Central memory CD8-positive, alpha-beta T cell (primary cell): ENCODE measurements at regions not wholly inside any gene's neighbourhood (a gene's known extent, or its start where the extent isn't known, plus 50 kb on each side); places are given as distances from the start of the nearest gene placed in this dataset.
A peak's percentile ranks its signal among the peaks of the same experiment; 100 is the strongest.
"Not testable (repeated sequence)": the region's sequence is repeated elsewhere in the genome, so short reads cannot be mapped to it uniquely, and the experiment has no call there.

ENCODE experiments used
- ATAC-seq: fragments of 150-1000 bp; cut with Tn5 transposase; replicated peaks from 2 replicates; pipeline ENCODE4 v1.10.0; 2022; ENCODE audit warnings: mild to moderate bottlenecking, moderate FRiP score, moderate number of reproducible peaks; ENCODE audit not compliant: poor library complexity, severe bottlenecking; ENCODE audit errors: extremely low read depth
- DNase-seq, 2 donors: peaks; one replicate each; pipeline ENCODE4 v3.0.0; 2021; ENCODE audit warnings: low spot score in 2 of 2
- H3K27ac Mint-ChIP-seq: one replicate; pipeline ENCODE4 v1.8.0; 2022; ENCODE audit warnings: low read depth, mild to moderate bottlenecking, moderate library complexity, mixed read lengths
- H3K27me3 Mint-ChIP-seq: one replicate; pipeline ENCODE4 v1.8.0; 2022; ENCODE audit warnings: mixed read lengths
- H3K36me3 Mint-ChIP-seq: one replicate; pipeline ENCODE4 v1.8.0; 2022; ENCODE audit warnings: mild to moderate bottlenecking, moderate library complexity, mixed read lengths; ENCODE audit not compliant: insufficient read depth
- H3K4me1 Mint-ChIP-seq: one replicate; pipeline ENCODE4 v1.8.0; 2022; ENCODE audit warnings: mixed read lengths
- H3K4me3 Mint-ChIP-seq: one replicate; pipeline ENCODE4 v1.8.0; 2022; ENCODE audit warnings: mild to moderate bottlenecking, moderate library complexity, mixed read lengths
- H3K9me3 Mint-ChIP-seq: one replicate; pipeline ENCODE4 v1.8.0; 2022; ENCODE audit warnings: mixed read lengths

- Mint-ChIP-seq H3K27ac (no peak overlapping the region), H3K36me3 (no peaks in the 10 kb centered on the region), H3K9me3 (no peaks in the 10 kb centered on the region), H3K27me3 (no peaks in the 10 kb centered on the region), H3K4me3 (no peak overlapping the region), H3K4me1 (no peaks in the 10 kb centered on the region)
- DNase-seq (no peak), ATAC-seq (no peak)
Measured at GRCh38 chr3:153357436-153357835, 195.4 kb downstream of the RAP2B start.

DNA sequence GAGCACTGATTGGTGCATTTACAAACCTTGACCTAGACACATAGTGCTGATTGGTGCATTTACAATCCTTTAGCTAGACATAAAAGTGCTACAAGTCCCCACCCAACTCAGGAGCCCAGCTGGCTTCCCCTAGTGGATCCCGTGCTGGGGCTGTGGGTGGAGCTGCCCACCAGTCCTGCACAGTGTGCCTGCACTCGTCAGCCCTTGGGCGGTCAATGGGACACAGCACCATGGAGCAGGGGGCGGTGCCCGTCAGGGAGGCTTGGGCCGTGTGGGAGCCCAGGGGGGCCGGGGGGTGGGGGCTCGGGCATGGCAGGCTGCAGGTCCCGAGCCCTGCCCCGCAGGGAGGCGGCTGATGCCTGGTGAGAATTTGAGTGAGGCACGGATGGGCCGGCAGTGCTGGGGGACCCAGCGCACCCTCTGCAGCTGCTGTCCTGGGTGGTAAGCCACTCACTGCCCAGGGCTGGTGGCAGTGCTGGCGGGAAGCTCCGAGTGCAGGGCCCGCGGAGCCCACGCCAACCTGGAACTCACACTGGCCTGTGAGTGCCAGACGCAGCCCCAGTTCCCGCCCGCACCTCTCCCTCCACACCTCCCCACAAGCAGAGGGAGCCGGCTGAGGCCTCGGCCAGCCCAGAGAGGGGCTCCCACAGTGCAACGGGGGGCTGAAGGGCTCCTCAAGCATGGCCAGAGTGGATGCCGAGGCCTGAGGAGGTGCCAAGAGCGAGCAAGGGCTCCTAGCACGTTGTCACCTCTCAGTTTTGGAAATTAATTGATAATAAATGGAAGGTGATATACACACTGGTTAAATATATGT lies 207.7 kb downstream of the RAP2B start:
- H3K27ac Mint-ChIP-seq, result no peak overlapping the region
- peaks cover 4% of the 10 kb centered on the region for H3K27me3 Mint-ChIP-seq
- H3K36me3 Mint-ChIP-seq, result no peaks in the 10 kb centered on the region
- DNase-seq, result no peak
- H3K4me3 Mint-ChIP-seq, result no peak overlapping the region
- ATAC-seq, result no peak
- H3K4me1 Mint-ChIP-seq, result no peaks in the 10 kb centered on the region
- peaks cover 3% of the 10 kb centered on the region for H3K9me3 Mint-ChIP-seq

DNA sequence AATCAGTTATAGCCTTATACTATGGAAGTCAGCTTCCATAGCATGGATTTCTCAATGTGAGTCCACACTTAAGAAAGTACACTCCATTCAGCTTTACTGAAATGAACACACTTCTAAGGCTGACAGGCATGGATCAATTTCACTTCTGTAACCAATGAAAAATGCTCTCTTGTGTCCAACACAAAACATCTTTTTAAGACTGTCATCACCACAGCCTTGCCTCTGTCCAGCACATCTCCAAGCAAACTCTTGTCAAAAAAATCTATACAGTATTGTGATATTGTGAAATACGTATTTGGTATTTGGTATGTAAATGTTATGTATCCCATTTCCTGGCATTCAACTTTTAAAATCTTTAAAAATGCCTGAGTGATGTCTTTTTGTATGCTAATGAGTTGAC lies 208.7 kb downstream of the RAP2B start:
- Mint-ChIP-seq H3K27ac (no peak overlapping the region), H3K9me3 (no peaks in the 10 kb centered on the region), H3K27me3 (peaks cover 10% of the 10 kb centered on the region), H3K36me3 (no peaks in the 10 kb centered on the region), H3K4me1 (no peaks in the 10 kb centered on the region), H3K4me3 (no peak overlapping the region)
- ATAC-seq (no peak), DNase-seq (no peak)

- Mint-ChIP-seq H3K9me3 (no peaks in the 10 kb centered on the region), H3K27ac (no peak overlapping the region), H3K4me1 (no peaks in the 10 kb centered on the region), H3K4me3 (no peak overlapping the region), H3K36me3 (no peaks in the 10 kb centered on the region), H3K27me3 (peaks cover 19% of the 10 kb centered on the region)
- ATAC-seq (no peak), DNase-seq (no peak)
Measured at GRCh38 chr3:153372326-153372725, 210.3 kb downstream of the RAP2B start.

GRCh38 chr3:153373606-153374005 lies 211.6 kb downstream of the RAP2B start:
- Mint-ChIP-seq H3K27ac (no peak overlapping the region), H3K36me3 (no peaks in the 10 kb centered on the region), H3K4me1 (no peaks in the 10 kb centered on the region), H3K4me3 (no peak overlapping the region), H3K27me3 (peaks cover 19% of the 10 kb centered on the region), H3K9me3 (no peaks in the 10 kb centered on the region)
- ATAC-seq (no peak), DNase-seq (no peak)

- H3K9me3 Mint-ChIP-seq, ATAC-seq, H3K4me1 Mint-ChIP-seq, DNase-seq, H3K4me3 Mint-ChIP-seq, H3K36me3 Mint-ChIP-seq, H3K27ac Mint-ChIP-seq: not testable (repeated sequence)
- peaks cover 19% of the 10 kb centered on the region for H3K27me3 Mint-ChIP-seq
Measured at GRCh38 chr3:153378366-153378765, 216.3 kb downstream of the RAP2B start.

DNA sequence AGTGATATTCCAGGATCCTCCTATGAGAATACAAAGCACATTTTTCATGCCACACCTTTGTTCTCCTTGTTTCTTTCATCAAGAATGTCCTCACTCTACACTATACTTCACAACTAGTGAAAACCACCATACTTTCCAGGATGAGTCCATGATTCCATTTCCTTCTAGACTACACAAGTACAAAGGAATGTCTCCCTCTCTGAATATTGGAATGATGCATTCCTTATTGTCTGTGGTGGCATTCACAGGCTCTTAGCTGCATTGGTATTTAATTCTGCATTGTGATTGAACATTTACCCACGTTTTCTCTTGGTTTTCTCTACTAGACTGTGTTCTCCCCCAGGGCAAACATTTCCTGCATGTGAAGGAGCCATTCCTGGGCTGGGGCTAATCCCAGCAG lies 217.5 kb downstream of the RAP2B start:
- H3K9me3 Mint-ChIP-seq, result no peaks in the 10 kb centered on the region
- DNase-seq (no peak), ATAC-seq (no peak)
- no peak overlapping the region for H3K27ac Mint-ChIP-seq
- H3K36me3 Mint-ChIP-seq, result no peaks in the 10 kb centered on the region
- no peaks in the 10 kb centered on the region for H3K4me1 Mint-ChIP-seq
- peaks cover 18% of the 10 kb centered on the region for H3K27me3 Mint-ChIP-seq
- H3K4me3 Mint-ChIP-seq, result no peak overlapping the region

GRCh38 chr3:153385343-153385742 lies 223.3 kb downstream of the RAP2B start:
- Mint-ChIP-seq H3K36me3 (no peaks in the 10 kb centered on the region), H3K4me1 (no peaks in the 10 kb centered on the region), H3K27me3 (no peaks in the 10 kb centered on the region), H3K4me3 (no peak overlapping the region), H3K27ac (no peak overlapping the region), H3K9me3 (no peaks in the 10 kb centered on the region)
- DNase-seq, result no peak
- ATAC-seq, result peak; percentile 14

DNA sequence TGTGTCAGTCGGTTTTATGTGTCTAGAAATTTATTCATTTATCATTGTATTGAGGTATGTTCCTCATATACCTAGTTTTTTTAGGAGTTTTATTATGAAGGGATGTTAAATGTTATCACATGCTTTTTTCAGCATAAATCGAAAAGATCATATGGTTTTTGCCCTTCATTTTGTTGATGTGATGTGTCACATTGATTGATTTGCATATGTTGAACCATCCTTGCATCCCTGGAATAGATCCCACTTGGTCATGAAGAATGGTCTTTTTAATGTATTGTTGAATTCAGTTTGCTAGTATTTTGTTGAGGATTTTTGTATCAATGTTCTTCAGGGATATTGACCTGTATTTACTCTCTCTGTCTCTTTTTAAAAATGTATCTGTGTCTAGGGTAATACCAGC lies 230.3 kb downstream of the RAP2B start:
- no peak for ATAC-seq
- H3K4me1 Mint-ChIP-seq, result no peaks in the 10 kb centered on the region
- H3K27me3 Mint-ChIP-seq, result no peaks in the 10 kb centered on the region
- H3K4me3 Mint-ChIP-seq, result no peak overlapping the region
- no peak for DNase-seq
- H3K9me3 Mint-ChIP-seq, result peaks cover 14% of the 10 kb centered on the region
- no peaks in the 10 kb centered on the region for H3K36me3 Mint-ChIP-seq
- H3K27ac Mint-ChIP-seq, result no peak overlapping the region

DNA sequence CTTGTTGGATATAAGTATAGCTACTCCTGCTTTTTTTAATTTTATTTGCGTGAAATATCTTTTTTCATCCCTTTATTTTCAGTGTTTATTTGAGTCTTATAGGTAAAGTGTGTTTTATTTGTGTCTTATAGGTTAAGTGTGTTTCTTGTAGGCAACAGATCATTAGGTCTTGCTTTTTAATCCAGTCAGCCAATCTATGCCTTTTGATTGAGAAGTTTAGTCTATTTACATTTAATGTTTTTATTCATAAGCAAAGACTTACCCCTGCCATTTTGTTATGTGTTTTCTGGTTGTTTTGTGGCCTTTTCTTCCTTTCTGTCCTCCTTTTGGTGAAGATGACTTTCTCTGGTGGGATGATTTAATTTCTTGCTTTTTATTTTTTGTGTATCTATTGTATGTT lies 232.0 kb downstream of the RAP2B start:
- Mint-ChIP-seq H3K4me3 (no peak overlapping the region), H3K9me3 (peaks cover 14% of the 10 kb centered on the region), H3K27ac (no peak overlapping the region), H3K4me1 (peaks cover 7% of the 10 kb centered on the region), H3K36me3 (no peaks in the 10 kb centered on the region), H3K27me3 (no peaks in the 10 kb centered on the region)
- DNase-seq (no peak), ATAC-seq (no peak)

DNA sequence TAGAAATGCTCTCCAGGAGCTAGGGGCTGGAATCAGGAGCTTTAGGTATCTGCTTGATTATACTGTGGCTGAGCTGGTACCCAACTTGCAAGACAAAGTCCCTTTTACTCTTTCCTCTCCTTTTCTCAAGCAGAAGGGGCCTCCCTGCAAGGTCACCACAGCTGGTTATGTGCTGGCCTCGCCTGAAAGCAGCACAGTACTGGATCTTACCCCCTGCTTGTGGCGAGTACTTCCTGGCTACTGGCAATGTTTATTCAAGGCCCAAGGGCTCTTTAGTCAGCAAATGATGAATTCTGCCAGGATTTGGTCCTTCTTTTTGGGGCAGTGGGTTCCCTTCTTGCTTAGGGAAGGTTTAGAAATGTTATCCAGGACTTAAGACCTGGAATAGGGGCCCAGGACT lies 234.6 kb downstream of the RAP2B start:
- Mint-ChIP-seq H3K36me3 (no peaks in the 10 kb centered on the region), H3K4me1 (peaks cover 30% of the 10 kb centered on the region), H3K4me3 (no peak overlapping the region), H3K27me3 (no peaks in the 10 kb centered on the region), H3K9me3 (peaks cover 14% of the 10 kb centered on the region), H3K27ac (no peak overlapping the region)
- no peak for DNase-seq
- ATAC-seq, result no peak

DNA sequence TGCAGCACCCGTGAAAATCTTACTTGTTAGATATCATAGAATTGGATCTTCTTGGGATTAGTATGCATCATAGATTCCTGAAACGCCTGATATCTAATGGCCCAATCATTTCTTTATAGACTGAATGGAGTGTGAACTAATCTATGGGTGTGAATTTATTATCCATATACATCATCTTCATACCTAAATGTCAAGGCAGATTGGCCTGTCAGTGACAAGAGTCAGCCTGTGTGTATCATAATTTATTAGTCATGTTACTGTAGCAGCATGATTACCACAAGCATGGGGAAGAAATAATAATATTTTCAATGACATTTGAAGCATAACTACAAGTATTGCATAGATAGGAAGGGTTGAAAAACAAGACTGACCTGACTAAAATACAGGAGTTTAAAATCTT lies 235.8 kb downstream of the RAP2B start:
- H3K4me3 Mint-ChIP-seq, result no peak overlapping the region
- H3K9me3 Mint-ChIP-seq, result peaks cover 14% of the 10 kb centered on the region
- peaks cover 30% of the 10 kb centered on the region for H3K4me1 Mint-ChIP-seq
- H3K27ac Mint-ChIP-seq, result no peak overlapping the region
- DNase-seq (no peak), ATAC-seq (no peak)
- no peaks in the 10 kb centered on the region for H3K27me3 Mint-ChIP-seq
- no peaks in the 10 kb centered on the region for H3K36me3 Mint-ChIP-seq

- no peak for DNase-seq
- Mint-ChIP-seq H3K4me1 (peaks cover 30% of the 10 kb centered on the region), H3K27me3 (no peaks in the 10 kb centered on the region), H3K36me3 (no peaks in the 10 kb centered on the region), H3K27ac (no peak overlapping the region), H3K4me3 (peak overlapping the region; percentile 21), H3K9me3 (no peaks in the 10 kb centered on the region)
- ATAC-seq, result no peak
Measured at GRCh38 chr3:153399636-153400035, 237.6 kb downstream of the RAP2B start.
